Adrenal gland (tissue), 9 donors: ENCODE measurements at regions not wholly inside any gene's neighbourhood (a gene's known extent, or its start where the extent isn't known, plus 50 kb on each side); places are given as distances from the start of the nearest gene placed in this dataset.

Experiments
- DNase-seq, 7 donors: peaks; one replicate each; pipeline ENCODE4 v3.0.0-alpha.2; 2019 to 2020
- H3K27ac ChIP-seq, 5 donors: fragments of 200-600 bp; sonication (generic) in 4 of 5; 1 replicate in 3 of 5; 2 replicates in 2 of 5; pipeline versions ENCODE4 v1.5.1 to v1.8.0; 2016 to 2020; ENCODE audit warnings: mild to moderate bottlenecking in 1 of 5
- H3K27me3 ChIP-seq: fragments of 200-600 bp; 2 replicates; pipeline ENCODE4 v1.8.0; 2021
- H3K36me3 ChIP-seq, 2 donors: fragments of 200-600 bp; replicated peaks in 1 of 2; 1 replicate in 1 of 2; 2 replicates in 1 of 2; pipeline versions ENCODE4 v1.5.1 to v1.8.0; 2018 to 2022
- H3K4me1 ChIP-seq, 2 donors: fragments of 200-600 bp; replicated peaks in 1 of 2; 1 replicate in 1 of 2; 2 replicates in 1 of 2; pipeline versions ENCODE4 v1.5.1 to v1.8.0; 2018 to 2021
- H3K4me3 ChIP-seq, 4 donors: fragments of 200-600 bp; sonication (generic) in 3 of 4; one replicate each; pipeline ENCODE4 v1.5.1; 2016 to 2018
- H3K9me3 ChIP-seq, 3 donors: fragments of 200-600 bp; sonication (generic) in 1 of 3; replicated peaks in 1 of 3; 1 replicate in 2 of 3; 2 replicates in 1 of 3; pipeline versions ENCODE4 v1.5.1 to v1.8.0; 2016 to 2021
- POLR2A ChIP-seq, 2 donors: fragments of 450-650 bp; IDR thresholded peaks; one replicate each; pipeline ENCODE4 v1.6.1; 2017; ENCODE audit warnings: antibody characterized with exemption in 2 of 2, mild to moderate bottlenecking in 2 of 2, moderate library complexity in 1 of 2
- WGBS, 4 donors: extraction: QIAGEN DNeasy Blood & Tissue Kit in 2 of 4; methylation state at CpG; one replicate each; pipeline versions ENCODE4 v1.1.5 to v1.1.7; 2013 to 2017; 5-methylcytosine and 5-hydroxymethylcytosine counted together
- intact Hi-C, 2 donors: fragments of 100-400 bp; cut with DNase I; formaldehyde crosslinking; loops; one replicate each; pipeline versions ENCODE4 v1.14.1 to v1.15.0; 2022 to 2023
- TF ChIP-seq, protein P1 (sequence below), 6 experiments: fragments of 450-650 bp in 4 of 6; fragments of 200-600 bp in 2 of 6; sonication (generic) in 1 of 6; IDR thresholded peaks; 1 replicate in 5 of 6; 2 replicates in 1 of 6; pipeline versions ENCODE4 v1.5.1 to v1.8.0; 2016 to 2021; ENCODE audit warnings: antibody characterized with exemption in 6 of 6, mild to moderate bottlenecking in 2 of 6, moderate library complexity in 1 of 6
- donor health status: healthy with polysubstance abuse.
- donor health status: Bipolar disorder and iron deficiency.
- donor health status: DM: yes; HTN: yes; CAD: no.
- donor health status: DM: no; HTN: no; CAD: no.
- donor health status: DM: no; HTN: no; CAD: no.

DNA sequence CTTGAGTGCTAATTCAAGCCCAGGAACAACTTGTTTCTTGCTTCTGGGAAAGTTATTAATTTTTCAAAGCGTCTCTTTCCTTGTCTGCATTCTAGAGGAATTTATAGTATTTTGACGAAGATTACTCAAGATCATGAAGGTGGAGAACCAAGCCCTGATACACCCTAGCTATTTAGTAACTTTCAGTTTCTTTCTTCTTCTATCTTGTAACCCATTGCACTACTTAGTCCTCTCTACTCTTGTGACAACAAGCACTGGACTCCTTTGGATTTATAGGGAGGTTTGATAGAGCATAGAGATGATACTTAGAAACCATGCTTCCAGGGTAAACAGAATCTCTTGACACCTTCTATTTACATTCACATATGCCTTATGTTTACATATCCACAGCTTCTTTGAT lies 203.3 kb upstream of the GRM7 start:
- TF ChIP-seq, protein P1, sequence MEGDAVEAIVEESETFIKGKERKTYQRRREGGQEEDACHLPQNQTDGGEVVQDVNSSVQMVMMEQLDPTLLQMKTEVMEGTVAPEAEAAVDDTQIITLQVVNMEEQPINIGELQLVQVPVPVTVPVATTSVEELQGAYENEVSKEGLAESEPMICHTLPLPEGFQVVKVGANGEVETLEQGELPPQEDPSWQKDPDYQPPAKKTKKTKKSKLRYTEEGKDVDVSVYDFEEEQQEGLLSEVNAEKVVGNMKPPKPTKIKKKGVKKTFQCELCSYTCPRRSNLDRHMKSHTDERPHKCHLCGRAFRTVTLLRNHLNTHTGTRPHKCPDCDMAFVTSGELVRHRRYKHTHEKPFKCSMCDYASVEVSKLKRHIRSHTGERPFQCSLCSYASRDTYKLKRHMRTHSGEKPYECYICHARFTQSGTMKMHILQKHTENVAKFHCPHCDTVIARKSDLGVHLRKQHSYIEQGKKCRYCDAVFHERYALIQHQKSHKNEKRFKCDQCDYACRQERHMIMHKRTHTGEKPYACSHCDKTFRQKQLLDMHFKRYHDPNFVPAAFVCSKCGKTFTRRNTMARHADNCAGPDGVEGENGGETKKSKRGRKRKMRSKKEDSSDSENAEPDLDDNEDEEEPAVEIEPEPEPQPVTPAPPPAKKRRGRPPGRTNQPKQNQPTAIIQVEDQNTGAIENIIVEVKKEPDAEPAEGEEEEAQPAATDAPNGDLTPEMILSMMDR (IDR thresholded peaks at IDR 0.05): no peak
- TF ChIP-seq POLR2A (IDR thresholded peaks at IDR 0.05): no peak
- no peak for DNase-seq
- Histone ChIP-seq H3K4me1 (no peaks in the 10 kb centered on the region), H3K36me3 (no peaks in the 10 kb centered on the region), H3K27ac (no peak overlapping the region), H3K9me3 (no peaks in the 10 kb centered on the region), H3K27me3 (no peaks in the 10 kb centered on the region), H3K4me3 (no peak overlapping the region)
- intact Hi-C loops: no loop called here
- WGBS, 4 donors: 65 to 86% (median 79%) methylated on average over 2 of the region's 2 CpGs

DNA sequence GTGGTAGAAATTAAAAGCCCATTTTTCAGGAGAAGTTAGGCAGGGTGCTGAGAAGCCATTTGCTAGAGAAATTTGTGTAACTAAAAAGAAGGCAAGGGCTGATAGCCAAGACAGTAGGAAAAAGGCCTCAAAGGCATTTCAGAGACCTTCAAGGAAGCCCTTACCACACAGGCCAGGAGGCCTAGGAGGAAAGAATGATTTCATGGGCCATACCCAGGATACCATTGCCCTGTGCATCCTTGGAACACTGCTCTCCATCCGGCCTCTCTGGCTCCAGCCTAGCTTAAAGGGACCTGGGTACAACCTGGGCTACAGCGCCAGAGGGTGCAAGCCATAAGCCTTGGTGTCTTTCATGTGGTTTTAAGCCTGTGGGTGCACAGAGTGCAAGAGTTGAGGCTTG lies 193.6 kb upstream of the GRM7 start:
- no peak overlapping the region for H3K4me3 ChIP-seq
- H3K27me3 ChIP-seq: no peaks in the 10 kb centered on the region
- no peaks in the 10 kb centered on the region for H3K36me3 ChIP-seq
- H3K9me3 ChIP-seq: no peaks in the 10 kb centered on the region
- intact Hi-C loops: no loop called here
- DNase-seq: no peak
- TF ChIP-seq, protein P1 (IDR thresholded peaks at IDR 0.05): no peak
- no peak for TF ChIP-seq POLR2A (IDR thresholded peaks at IDR 0.05)
- H3K27ac ChIP-seq: no peak overlapping the region
- 67 to 92% (median 75%) methylated on average over 2 of the region's 2 CpGs for WGBS, 4 donors
- H3K4me1 ChIP-seq: no peaks in the 10 kb centered on the region

DNA sequence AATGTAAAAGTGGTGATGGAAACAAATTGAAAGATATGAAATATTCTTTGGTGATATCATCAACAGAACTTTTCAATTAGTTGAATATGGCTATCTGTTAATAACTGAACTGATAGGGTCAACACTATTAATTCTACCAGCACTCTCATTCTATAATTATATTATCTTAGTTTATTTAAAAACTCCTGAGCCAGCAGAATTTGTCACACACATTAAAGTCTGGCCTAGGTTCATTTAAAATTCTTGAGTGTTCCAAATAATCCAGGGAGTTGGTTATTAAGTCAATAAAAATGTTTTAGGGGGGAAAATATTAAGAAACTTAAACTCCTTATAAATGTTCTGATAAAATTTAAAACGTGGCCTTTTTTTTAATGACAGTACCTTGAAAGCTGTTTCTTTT lies 189.6 kb upstream of the GRM7 start:
- 29 to 44% (median 39%) methylated on average over 1 of the region's 1 CpG for WGBS, 4 donors
- intact Hi-C loops: no loop called here
- no peak overlapping the region for H3K4me3 ChIP-seq
- H3K36me3 ChIP-seq: no peaks in the 10 kb centered on the region
- DNase-seq: no peak
- no peaks in the 10 kb centered on the region for H3K27me3 ChIP-seq
- no peaks in the 10 kb centered on the region for H3K4me1 ChIP-seq
- H3K27ac ChIP-seq: no peak overlapping the region
- no peak for TF ChIP-seq POLR2A (IDR thresholded peaks at IDR 0.05)
- TF ChIP-seq, protein P1 (IDR thresholded peaks at IDR 0.05): no peak
- no peaks in the 10 kb centered on the region for H3K9me3 ChIP-seq

DNA sequence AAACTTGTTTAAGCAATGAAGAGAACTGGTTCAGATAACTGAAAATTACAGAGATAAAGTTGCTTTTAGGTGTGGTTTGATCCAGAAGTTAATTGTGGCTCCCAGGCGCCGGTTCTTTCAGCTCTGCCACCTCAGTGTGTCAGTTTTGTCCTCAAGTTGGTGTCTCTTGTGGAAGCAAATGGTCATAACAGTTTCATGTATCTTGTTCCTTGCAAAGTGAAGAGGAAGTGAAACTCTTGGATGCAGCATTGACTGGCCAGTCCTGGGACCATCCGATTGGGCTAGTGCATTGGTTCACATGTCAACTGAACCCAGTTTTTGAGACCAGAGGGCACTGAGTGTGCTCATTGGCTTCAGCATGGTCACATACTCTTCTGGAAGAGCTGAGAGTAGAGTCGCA lies 181.4 kb upstream of the GRM7 start:
- 58 to 82% (median 73%) methylated on average over 4 of the region's 4 CpGs for WGBS, 4 donors

More for the DNA sequence above, 181.4 kb upstream of the GRM7 start:
- TF ChIP-seq, protein P1 (IDR thresholded peaks at IDR 0.05): no peak
- no peak for TF ChIP-seq POLR2A (IDR thresholded peaks at IDR 0.05)
- no peak for DNase-seq
- no peaks in the 10 kb centered on the region for H3K36me3 ChIP-seq
- H3K27me3 ChIP-seq: no peaks in the 10 kb centered on the region
- intact Hi-C loops: no loop called here
- H3K9me3 ChIP-seq: no peaks in the 10 kb centered on the region
- H3K27ac ChIP-seq: no peak overlapping the region
- no peaks in the 10 kb centered on the region for H3K4me1 ChIP-seq
- H3K4me3 ChIP-seq: no peak overlapping the region
